ENCODE measurements at regions not wholly inside any gene's neighbourhood (a gene's known extent, or its start where the extent isn't known, plus 50 kb on each side); places are given as distances from the start of the nearest gene placed in this dataset.

DNA sequence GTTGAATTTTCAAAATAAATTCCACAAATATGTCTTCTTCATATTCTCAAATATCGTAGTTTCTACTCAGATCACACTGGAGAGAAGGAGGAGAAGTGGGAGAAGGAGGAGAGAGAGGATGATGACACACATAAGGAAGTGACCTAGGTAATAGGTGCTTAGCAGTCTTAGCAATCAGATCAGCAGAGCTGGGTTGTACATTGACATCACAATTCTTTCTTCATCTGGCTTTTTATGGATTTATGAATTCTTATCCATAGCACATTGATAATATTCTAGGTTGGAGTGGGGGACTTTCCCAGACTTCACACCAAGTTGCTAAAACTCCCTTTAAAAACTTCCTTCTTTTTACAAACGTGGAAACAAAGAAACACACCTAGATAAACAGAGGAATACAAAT lies 86.9 kb downstream of the FGF9 start:
- H4K20me1 ChIP-seq (ENCODE audit: low read length): no peaks in the 10 kb centered on the region
- DNase-seq (no peak), ATAC-seq (no peak)
- peaks cover 33% of the 10 kb centered on the region for H3K27me3 ChIP-seq (ENCODE audit: low read length)
- H3K4me3 ChIP-seq (ENCODE audit: low read length): no peak overlapping the region
- intact Hi-C loops (cut with micrococcal nuclease): no loop called here
- no TSS peak for BruUV-seq (replicated peaks)
- H3K9me3 ChIP-seq (ENCODE audit: low read length): no peaks in the 10 kb centered on the region
- no peaks in the 10 kb centered on the region for H3K4me1 ChIP-seq (ENCODE audit: insufficient read depth, low read length)
- H3K9me2 ChIP-seq (replicated peaks; ENCODE audit: low read length): no peaks in the 10 kb centered on the region
- no peak overlapping the region for H3K4me2 ChIP-seq (ENCODE audit: low read length)
- no peak overlapping the region for H2AFZ ChIP-seq (ENCODE audit: low read length)
- no peaks in the 10 kb centered on the region for H3K36me3 ChIP-seq (ENCODE audit: low read depth, low read length)
- ChIA-PET POLR2A (ENCODE audit: unreplicated experiment) (no interaction called here), CTCF (no interaction called here)
- H3K27ac ChIP-seq (ENCODE audit: low read length): no peak overlapping the region
- no peaks in the 10 kb centered on the region for H3F3A ChIP-seq (ENCODE audit: low read length, unreplicated experiment)
- H3K79me2 ChIP-seq (ENCODE audit: low read length): no peaks in the 10 kb centered on the region
- no peak for TF ChIP-seq EZH2phosphoT487 (IDR thresholded peaks at IDR 0.05; ENCODE audit: borderline replicate concordance, low read length)
- TF ChIP-seq EZH2 (IDR thresholded peaks at IDR 0.05; ENCODE audit: low read length, unreplicated experiment): no peak
- TF ChIP-seq, protein P1, sequence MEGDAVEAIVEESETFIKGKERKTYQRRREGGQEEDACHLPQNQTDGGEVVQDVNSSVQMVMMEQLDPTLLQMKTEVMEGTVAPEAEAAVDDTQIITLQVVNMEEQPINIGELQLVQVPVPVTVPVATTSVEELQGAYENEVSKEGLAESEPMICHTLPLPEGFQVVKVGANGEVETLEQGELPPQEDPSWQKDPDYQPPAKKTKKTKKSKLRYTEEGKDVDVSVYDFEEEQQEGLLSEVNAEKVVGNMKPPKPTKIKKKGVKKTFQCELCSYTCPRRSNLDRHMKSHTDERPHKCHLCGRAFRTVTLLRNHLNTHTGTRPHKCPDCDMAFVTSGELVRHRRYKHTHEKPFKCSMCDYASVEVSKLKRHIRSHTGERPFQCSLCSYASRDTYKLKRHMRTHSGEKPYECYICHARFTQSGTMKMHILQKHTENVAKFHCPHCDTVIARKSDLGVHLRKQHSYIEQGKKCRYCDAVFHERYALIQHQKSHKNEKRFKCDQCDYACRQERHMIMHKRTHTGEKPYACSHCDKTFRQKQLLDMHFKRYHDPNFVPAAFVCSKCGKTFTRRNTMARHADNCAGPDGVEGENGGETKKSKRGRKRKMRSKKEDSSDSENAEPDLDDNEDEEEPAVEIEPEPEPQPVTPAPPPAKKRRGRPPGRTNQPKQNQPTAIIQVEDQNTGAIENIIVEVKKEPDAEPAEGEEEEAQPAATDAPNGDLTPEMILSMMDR (conservative IDR thresholded peaks at IDR 0.05; ENCODE audit: low read depth, low read length): no peak
- no peak overlapping the region for H3K9ac ChIP-seq (ENCODE audit: low read length)

DNA sequence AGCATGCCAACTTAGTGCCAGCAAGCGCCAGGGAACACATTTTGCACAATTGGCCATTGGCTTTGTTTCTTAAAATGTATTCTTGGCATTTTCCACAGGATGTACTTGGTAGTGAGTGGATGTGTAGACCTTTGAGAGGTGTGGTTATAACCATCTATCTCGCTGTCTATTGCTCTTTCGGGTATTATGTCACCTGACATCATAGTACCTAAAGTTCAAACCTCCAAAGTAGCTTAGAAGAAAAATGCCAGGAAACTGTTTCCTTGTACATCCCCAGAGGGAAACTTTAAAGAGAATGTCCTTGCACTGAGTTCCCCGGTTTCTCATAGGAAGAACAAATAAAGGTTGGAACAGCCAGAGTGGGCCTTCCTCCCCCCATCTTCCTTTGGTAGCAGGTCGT lies 87.6 kb downstream of the FGF9 start:
- DNase-seq: no peak
- intact Hi-C loops (cut with micrococcal nuclease): no loop called here
- H3K4me3 ChIP-seq (ENCODE audit: low read length): no peak overlapping the region
- BruUV-seq (replicated peaks): no TSS peak
- ATAC-seq: no peak
- no peak overlapping the region for H3K27ac ChIP-seq (ENCODE audit: low read length)
- H2AFZ ChIP-seq (ENCODE audit: low read length): no peak overlapping the region
- POLR2A ChIA-PET (ENCODE audit: unreplicated experiment): no interaction called here
- H3K36me3 ChIP-seq (ENCODE audit: low read depth, low read length): no peaks in the 10 kb centered on the region
- H3F3A ChIP-seq (ENCODE audit: low read length, unreplicated experiment): no peaks in the 10 kb centered on the region
- H3K4me2 ChIP-seq (ENCODE audit: low read length): no peak overlapping the region
- no peaks in the 10 kb centered on the region for H3K4me1 ChIP-seq (ENCODE audit: insufficient read depth, low read length)
- H3K9ac ChIP-seq (ENCODE audit: low read length): no peak overlapping the region
- CTCF ChIA-PET: no interaction called here
- peaks cover 39% of the 10 kb centered on the region for H3K27me3 ChIP-seq (ENCODE audit: low read length)
- no peaks in the 10 kb centered on the region for H4K20me1 ChIP-seq (ENCODE audit: low read length)
- H3K79me2 ChIP-seq (ENCODE audit: low read length): no peaks in the 10 kb centered on the region
- TF ChIP-seq, protein P1 (conservative IDR thresholded peaks at IDR 0.05; ENCODE audit: low read depth, low read length): no peak
- TF ChIP-seq EZH2phosphoT487 (IDR thresholded peaks at IDR 0.05; ENCODE audit: borderline replicate concordance, low read length) (no peak), EZH2 (IDR thresholded peaks at IDR 0.05; ENCODE audit: low read length, unreplicated experiment) (no peak)
- no peaks in the 10 kb centered on the region for H3K9me2 ChIP-seq (replicated peaks; ENCODE audit: low read length)
- H3K9me3 ChIP-seq (ENCODE audit: low read length): no peaks in the 10 kb centered on the region

DNA sequence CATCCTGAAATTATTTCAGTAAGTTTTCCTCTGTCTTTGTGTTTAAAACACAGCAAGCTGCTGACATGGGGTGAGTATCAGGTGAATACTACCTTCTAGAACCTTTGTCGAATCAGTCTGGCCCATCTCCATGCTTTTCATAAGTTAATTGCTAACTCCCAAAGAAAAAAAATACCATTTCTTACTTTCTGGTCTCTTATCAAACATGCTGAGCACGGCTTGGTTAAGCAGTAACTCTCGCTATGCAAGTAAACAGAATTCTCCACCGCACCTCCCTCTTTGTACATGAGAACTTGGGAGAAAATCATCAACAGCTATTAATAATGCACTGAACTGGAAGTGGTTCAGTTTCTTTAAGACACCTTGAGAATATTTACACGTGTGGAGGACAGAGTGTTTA lies 88.6 kb downstream of the FGF9 start:
- BruUV-seq (replicated peaks): no TSS peak
- no peak overlapping the region for H3K27ac ChIP-seq (ENCODE audit: low read length)
- no peaks in the 10 kb centered on the region for H3K9me2 ChIP-seq (replicated peaks; ENCODE audit: low read length)
- no peak overlapping the region for H2AFZ ChIP-seq (ENCODE audit: low read length)
- no peaks in the 10 kb centered on the region for H4K20me1 ChIP-seq (ENCODE audit: low read length)
- ChIA-PET CTCF (no interaction called here), POLR2A (ENCODE audit: unreplicated experiment) (no interaction called here)
- no peaks in the 10 kb centered on the region for H3K4me1 ChIP-seq (ENCODE audit: insufficient read depth, low read length)
- DNase-seq: no peak
- no peaks in the 10 kb centered on the region for H3K36me3 ChIP-seq (ENCODE audit: low read depth, low read length)
- H3K9ac ChIP-seq (ENCODE audit: low read length): no peak overlapping the region
- TF ChIP-seq EZH2 (IDR thresholded peaks at IDR 0.05; ENCODE audit: low read length, unreplicated experiment) (no peak), EZH2phosphoT487 (IDR thresholded peaks at IDR 0.05; ENCODE audit: borderline replicate concordance, low read length) (no peak)
- TF ChIP-seq, protein P1 (conservative IDR thresholded peaks at IDR 0.05; ENCODE audit: low read depth, low read length): no peak
- intact Hi-C loops (cut with micrococcal nuclease): no loop called here
- no peak for ATAC-seq
- no peaks in the 10 kb centered on the region for H3F3A ChIP-seq (ENCODE audit: low read length, unreplicated experiment)
- no peak overlapping the region for H3K4me3 ChIP-seq (ENCODE audit: low read length)
- H3K9me3 ChIP-seq (ENCODE audit: low read length): no peaks in the 10 kb centered on the region
- no peak overlapping the region for H3K4me2 ChIP-seq (ENCODE audit: low read length)
- peaks cover 42% of the 10 kb centered on the region for H3K27me3 ChIP-seq (ENCODE audit: low read length)
- H3K79me2 ChIP-seq (ENCODE audit: low read length): no peaks in the 10 kb centered on the region
